GM18502 (cell line): ENCODE measurements at regions not wholly inside any gene's neighbourhood (a gene's known extent, or its start where the extent isn't known, plus 50 kb on each side); places are given as distances from the start of the nearest gene placed in this dataset.
"Not testable (repeated sequence)": the region's sequence is repeated elsewhere in the genome, so short reads cannot be mapped to it uniquely, and the experiment has no call there.

ENCODE experiments used
- ATAC-seq: cut with Tn5 transposase; IDR thresholded peaks from one replicate; pipeline ENCODE4 v1.9.1; 2021; ENCODE audit warnings: mild to moderate bottlenecking; ENCODE audit not compliant: unreplicated experiment, poor library complexity

- ATAC-seq: no peak
Observed at GRCh38 chr11:41675205-41675604, 215.8 kb upstream of the LRRC4C start.

GRCh38 chr11:41713030-41713429, 253.6 kb upstream of the LRRC4C start:
- no peak for ATAC-seq

- ATAC-seq: no peak
Observed at GRCh38 chr11:41714101-41714500, 254.6 kb upstream of the LRRC4C start.

- ATAC-seq: no peak
Observed at GRCh38 chr11:41716862-41717261, 257.4 kb upstream of the LRRC4C start.

- ATAC-seq: no peak
Observed at GRCh38 chr11:41720761-41721160, 261.3 kb upstream of the LRRC4C start.

GRCh38 chr11:41728161-41728560, 268.7 kb upstream of the LRRC4C start:
- ATAC-seq: not testable (repeated sequence)

GRCh38 chr11:41775296-41775695, 315.8 kb upstream of the LRRC4C start:
- no peak for ATAC-seq

- ATAC-seq: no peak
Observed at GRCh38 chr11:41779401-41779960, 320.0 kb upstream of the LRRC4C start.

- no peak for ATAC-seq
Observed at GRCh38 chr11:41781441-41781840, 322.0 kb upstream of the LRRC4C start.

- no peak for ATAC-seq
Observed at GRCh38 chr11:41784513-41785335, 325.3 kb upstream of the LRRC4C start.

GRCh38 chr11:41786087-41786486, 326.6 kb upstream of the LRRC4C start:
- ATAC-seq: no peak

- no peak for ATAC-seq
Observed at GRCh38 chr11:41788177-41788576, 328.7 kb upstream of the LRRC4C start.

GRCh38 chr11:41789376-41789775, 329.9 kb upstream of the LRRC4C start:
- no peak for ATAC-seq

- no peak for ATAC-seq
Observed at GRCh38 chr11:41795004-41795403, 335.6 kb upstream of the LRRC4C start.

GRCh38 chr11:41799754-41800153, 340.3 kb upstream of the LRRC4C start:
- no peak for ATAC-seq

GRCh38 chr11:41803895-41804294, 344.4 kb upstream of the LRRC4C start:
- ATAC-seq: no peak

- no peak for ATAC-seq
Observed at GRCh38 chr11:41816396-41816795, 356.9 kb upstream of the LRRC4C start.

- not testable (repeated sequence) for ATAC-seq
Observed at GRCh38 chr11:41824287-41824686, 364.8 kb upstream of the LRRC4C start.

- no peak for ATAC-seq
Observed at GRCh38 chr11:41826085-41826484, 366.6 kb upstream of the LRRC4C start.

- no peak for ATAC-seq
Observed at GRCh38 chr11:41836431-41836830, 377.0 kb upstream of the LRRC4C start.

- ATAC-seq: no peak
Observed at GRCh38 chr11:41842673-41843072, 383.2 kb upstream of the LRRC4C start.

GRCh38 chr11:41845066-41845465, 385.6 kb upstream of the LRRC4C start:
- no peak for ATAC-seq
